WTC11 (cell line): ENCODE measurements at regions not wholly inside any gene's neighbourhood (a gene's known extent, or its start where the extent isn't known, plus 50 kb on each side); places are given as distances from the start of the nearest gene placed in this dataset.

Experiments used
- ATAC-seq: fragments of 200-7000 bp; cut with Tn5 transposase; 2 replicates; pipeline ENCODE4 v1.10.0; 2021; ENCODE audit warnings: mild to moderate bottlenecking, moderate library complexity
- CTCF ChIA-PET: fragments of 300-600 bp; sonication (Branson Sonifier 250); formaldehyde crosslinking; loops from one replicate; lab custom pipeline; 2021; ENCODE audit warnings: antibody characterized with exemption; lab: Charles Lee
- POLR2A ChIA-PET: fragments of 350-600 bp; sonication (Branson Sonifier 250); formaldehyde crosslinking; loops from one replicate; lab custom pipeline; 2021; ENCODE audit warnings: antibody characterized with exemption; lab: Charles Lee
- DNase-seq: peaks from one replicate; pipeline ENCODE4 v3.0.0; 2021; ENCODE audit warnings: low spot score
- H3K27ac Mint-ChIP-seq: 2 replicates; pipeline ENCODE4 v1.8.0; 2021; ENCODE audit warnings: mixed read lengths
- H3K27me3 Mint-ChIP-seq: 2 replicates; pipeline ENCODE4 v1.8.0; 2021; ENCODE audit warnings: low read depth, mild to moderate bottlenecking, moderate library complexity, mixed read lengths
- H3K36me3 Mint-ChIP-seq: 2 replicates; pipeline ENCODE4 v1.8.0; 2021; ENCODE audit warnings: mixed read lengths
- H3K4me1 Mint-ChIP-seq: 2 replicates; pipeline ENCODE4 v1.8.0; 2022; ENCODE audit warnings: mixed read lengths
- H3K4me3 Mint-ChIP-seq: 2 replicates; pipeline ENCODE4 v1.8.0; 2021; ENCODE audit warnings: mild to moderate bottlenecking, moderate library complexity, mixed read lengths
- H3K9me3 Mint-ChIP-seq: 2 replicates; pipeline ENCODE4 v1.8.0; 2021; ENCODE audit warnings: mixed read lengths
- AFF4 ChIP-seq: sonication (generic); formaldehyde crosslinking; IDR thresholded peaks from 2 replicates; pipeline ENCODE4 v1.8.1; 2023; ENCODE audit warnings: mild to moderate bottlenecking, missing genetic modification reagents, borderline replicate concordance
- AR ChIP-seq: fragments of 250-450 bp; sonication (Bioruptor Pico); IDR thresholded peaks from 2 replicates; pipeline ENCODE4 v1.9.0; 2021; ENCODE audit warnings: mild to moderate bottlenecking
- ATF2 ChIP-seq: sonication (generic); formaldehyde crosslinking; IDR thresholded peaks from 2 replicates; pipeline ENCODE4 v1.8.1; 2022; ENCODE audit warnings: low read depth, missing genetic modification reagents, borderline replicate concordance
- CDX4 ChIP-seq: fragments of 250-450 bp; sonication (Bioruptor Pico); IDR thresholded peaks from 2 replicates; pipeline ENCODE4 v1.9.0; 2021; ENCODE audit warnings: moderate library complexity, mild to moderate bottlenecking, inconsistent platforms, borderline replicate concordance
- CREB1 ChIP-seq: sonication (generic); formaldehyde crosslinking; IDR thresholded peaks from 2 replicates; pipeline ENCODE4 v1.8.0; 2023; ENCODE audit warnings: mild to moderate bottlenecking, missing genetic modification reagents
- E2F4 ChIP-seq: sonication (generic); formaldehyde crosslinking; IDR thresholded peaks from 2 replicates; pipeline ENCODE4 v1.8.1; 2022; ENCODE audit warnings: low read depth, mild to moderate bottlenecking, moderate library complexity, missing genetic modification reagents, borderline replicate concordance
- EMX1 ChIP-seq: fragments of 250-450 bp; sonication (Bioruptor Pico); IDR thresholded peaks from 2 replicates; pipeline ENCODE4 v1.8.0; 2021; ENCODE audit warnings: mild to moderate bottlenecking
- ETV6 ChIP-seq: sonication (generic); formaldehyde crosslinking; IDR thresholded peaks from 2 replicates; pipeline ENCODE4 v1.8.1; 2022; ENCODE audit warnings: mild to moderate bottlenecking, missing genetic modification reagents
- IRF1 ChIP-seq: sonication (generic); formaldehyde crosslinking; IDR thresholded peaks from 2 replicates; pipeline ENCODE4 v1.8.0; 2023; ENCODE audit warnings: missing genetic modification reagents
- JAZF1 ChIP-seq: fragments of 250-450 bp; sonication (Bioruptor Pico); IDR thresholded peaks from 2 replicates; pipeline ENCODE4 v1.9.0; 2021; ENCODE audit warnings: moderate library complexity, mild to moderate bottlenecking, inconsistent platforms
- JUN ChIP-seq: sonication (generic); formaldehyde crosslinking; IDR thresholded peaks from 2 replicates; pipeline ENCODE4 v1.8.0; 2023; ENCODE audit warnings: mild to moderate bottlenecking, missing genetic modification reagents
- NR2C2 ChIP-seq: sonication (generic); formaldehyde crosslinking; IDR thresholded peaks from 2 replicates; pipeline ENCODE4 v1.8.0; 2022; ENCODE audit warnings: mild to moderate bottlenecking, missing genetic modification reagents
- PRRX2 ChIP-seq: fragments of 250-450 bp; sonication (Bioruptor Pico); IDR thresholded peaks from 2 replicates; pipeline ENCODE4 v1.8.0; 2021; ENCODE audit warnings: mild to moderate bottlenecking
- SP1 ChIP-seq: sonication (generic); formaldehyde crosslinking; conservative IDR thresholded peaks from 2 replicates; pipeline ENCODE4 v1.8.1; 2022; ENCODE audit warnings: missing genetic modification reagents
- TCF7 ChIP-seq: sonication (generic); formaldehyde crosslinking; IDR thresholded peaks from 2 replicates; pipeline ENCODE4 v1.8.0; 2022; ENCODE audit warnings: mild to moderate bottlenecking, low read depth, missing genetic modification reagents, moderate library complexity
- TEAD4 ChIP-seq: sonication (generic); formaldehyde crosslinking; IDR thresholded peaks from 2 replicates; pipeline ENCODE4 v1.8.0; 2022; ENCODE audit warnings: mild to moderate bottlenecking, missing genetic modification reagents
- ZNF416 ChIP-seq: fragments of 250-450 bp; sonication (Bioruptor Pico); IDR thresholded peaks from 2 replicates; pipeline ENCODE4 v1.9.0; 2021; ENCODE audit warnings: mild to moderate bottlenecking, inconsistent platforms
- ZNF423 ChIP-seq: fragments of 250-450 bp; sonication (Bioruptor Pico); IDR thresholded peaks from 2 replicates; pipeline ENCODE4 v2.1.2; 2022; ENCODE audit warnings: mild to moderate bottlenecking, moderate library complexity
- ZSCAN18 ChIP-seq: fragments of 250-450 bp; sonication (Bioruptor Pico); IDR thresholded peaks from 2 replicates; pipeline ENCODE4 v2.1.2; 2022; ENCODE audit warnings: mild to moderate bottlenecking, moderate library complexity

GRCh38 chr4:30919458-30919857 is 199.3 kb downstream of the PCDH7 start:
- DNase-seq, result no peak
- H3K27ac Mint-ChIP-seq, result no peak overlapping the region

GRCh38 chr4:30920043-30920442 is 199.9 kb downstream of the PCDH7 start:
- ChIA-PET POLR2A (no interaction called here), CTCF (no interaction called here)
- ATAC-seq, result peak; percentile 97
- Mint-ChIP-seq H3K36me3 (no peaks in the 10 kb centered on the region), H3K4me3 (no peak overlapping the region), H3K27me3 (peaks cover 9% of the 10 kb centered on the region), H3K9me3 (no peaks in the 10 kb centered on the region), H3K4me1 (peaks cover 43% of the 10 kb centered on the region), H3K27ac (no peak overlapping the region)
- DNase-seq, result peak; percentile 25
- TF ChIP-seq AFF4 (CRISPR knock-in tag), result no peak
- no peak for TF ChIP-seq NR2C2 (CRISPR knock-in tag)
- TF ChIP-seq JUN, result no peak
- TF ChIP-seq ZNF416, result no peak
- no peak for TF ChIP-seq E2F4
- TF ChIP-seq PRRX2, result no peak
- TF ChIP-seq CDX4 (CRISPR knock-in tag), result no peak
- no peak for TF ChIP-seq TEAD4 (CRISPR knock-in tag)
- TF ChIP-seq CREB1 (CRISPR knock-in tag), result no peak
- no peak for TF ChIP-seq EMX1
- no peak for TF ChIP-seq ETV6 (CRISPR knock-in tag)

More at GRCh38 chr4:30919458-30919857, 199.3 kb downstream of the PCDH7 start:
- H3K27me3 Mint-ChIP-seq, result peaks cover 9% of the 10 kb centered on the region
- TF ChIP-seq JAZF1 (no peak), TCF7 (CRISPR knock-in tag) (no peak), IRF1 (no peak), ZNF416 (no peak), ZNF423 (CRISPR knock-in tag) (no peak), SP1 (CRISPR knock-in tag) (no peak), ZSCAN18 (CRISPR knock-in tag) (no peak), ATF2 (CRISPR knock-in tag) (no peak), AR (no peak)
- TF ChIP-seq, all 79 proteins: peak for 0
- CTCF ChIA-PET, result no interaction called here
- Mint-ChIP-seq H3K4me1 (peaks cover 42% of the 10 kb centered on the region), H3K9me3 (no peaks in the 10 kb centered on the region), H3K36me3 (no peaks in the 10 kb centered on the region), H3K4me3 (no peak overlapping the region)
- no peak for ATAC-seq
- POLR2A ChIA-PET, result no interaction called here
